GM18526 (cell line): ENCODE measurements at regions not wholly inside any gene's neighbourhood (a gene's known extent, or its start where the extent isn't known, plus 50 kb on each side); places are given as distances from the start of the nearest gene placed in this dataset.

Experiments
- POLR2A ChIP-seq: IDR thresholded peaks from 3 replicates; pipeline ENCODE4 v1.6.1; 2011; ENCODE audit not compliant: insufficient read length; ENCODE audit errors: extremely low read depth

GRCh38 chr16:85546585-85547447 is 66.3 kb upstream of the GSE1 start:
- TF ChIP-seq POLR2A: no peak

GRCh38 chr16:85548375-85548774 is 64.7 kb upstream of the GSE1 start:
- TF ChIP-seq POLR2A: no peak

GRCh38 chr16:85549766-85550421 is 63.2 kb upstream of the GSE1 start:
- no peak for TF ChIP-seq POLR2A

GRCh38 chr16:85550422-85550864 is 62.7 kb upstream of the GSE1 start:
- TF ChIP-seq POLR2A: no peak

GRCh38 chr16:85550953-85551924 is 61.9 kb upstream of the GSE1 start:
- no peak for TF ChIP-seq POLR2A

- no peak for TF ChIP-seq POLR2A
Observed at GRCh38 chr16:85552980-85553435, 60.1 kb upstream of the GSE1 start.

GRCh38 chr16:85553436-85554113 is 59.5 kb upstream of the GSE1 start:
- peak; percentile 54 for TF ChIP-seq POLR2A

GRCh38 chr16:85554114-85554888 is 58.8 kb upstream of the GSE1 start:
- TF ChIP-seq POLR2A: peak; percentile 77

GRCh38 chr16:85554889-85555718 is 58.0 kb upstream of the GSE1 start:
- peak; percentile 46 for TF ChIP-seq POLR2A

- peak; percentile 68 for TF ChIP-seq POLR2A
Observed at GRCh38 chr16:85555719-85556455, 57.2 kb upstream of the GSE1 start.

GRCh38 chr16:85556456-85557082 is 56.6 kb upstream of the GSE1 start:
- TF ChIP-seq POLR2A: no peak
